ENCODE measurements at regions not wholly inside any gene's neighbourhood (a gene's known extent, or its start where the extent isn't known, plus 50 kb on each side); places are given as distances from the start of the nearest gene placed in this dataset.

DNA sequence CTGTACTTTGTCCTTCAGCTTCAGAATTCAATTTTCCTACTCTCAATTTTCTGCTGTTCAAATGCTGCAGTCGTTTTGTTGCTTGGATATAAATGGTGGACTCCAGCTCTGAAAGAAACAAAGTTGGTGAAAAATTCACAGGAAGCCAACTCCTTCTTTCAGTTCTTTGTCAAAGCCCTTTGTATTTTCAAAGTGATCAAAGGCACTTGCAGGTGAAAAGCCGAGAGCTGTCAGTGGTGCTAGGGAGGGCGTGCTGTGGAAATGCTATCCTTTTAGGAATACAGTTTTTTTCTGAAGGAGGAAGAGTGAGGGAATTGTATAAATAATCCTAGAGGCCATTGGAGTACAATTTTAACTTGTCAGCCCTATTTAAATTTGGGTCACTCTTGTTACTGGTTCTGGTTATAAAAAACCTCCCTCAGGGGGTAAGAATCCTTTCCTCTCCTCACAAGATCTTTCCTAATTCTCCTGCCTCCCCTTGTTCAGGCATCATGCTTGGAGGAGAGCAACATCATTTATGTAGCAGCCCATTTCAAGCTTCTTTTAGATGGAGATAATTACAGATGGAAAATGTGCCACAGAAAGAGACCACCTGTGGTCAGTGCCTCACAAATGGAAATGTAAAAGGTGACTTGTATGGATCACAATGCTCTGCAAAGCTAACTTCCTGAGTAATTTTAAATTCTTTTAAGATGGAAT is 62.5 kb upstream of the GHR start:
- no peak for DNase-seq

GRCh38 chr5:42361315-42361688 is 61.9 kb upstream of the GHR start:
- DNase-seq: no peak

GRCh38 chr5:42366051-42366450 is 57.2 kb upstream of the GHR start:
- no peak for DNase-seq

Data from GDM1 (cell line).